GM10248 (cell line): ENCODE measurements at regions not wholly inside any gene's neighbourhood (a gene's known extent, or its start where the extent isn't known, plus 50 kb on each side); places are given as distances from the start of the nearest gene placed in this dataset.

Experiments used
- CTCF ChIA-PET: fragments of 300-600 bp; sonication (Branson Sonifier 250); formaldehyde crosslinking; extraction: SDS; loops from one replicate; lab custom pipeline; 2021; ENCODE audit warnings: antibody characterized with exemption; lab: Yijun Ruan, JAX
- POLR2A ChIA-PET: fragments of 350-650 bp; sonication (Branson Sonifier 250); formaldehyde crosslinking; extraction: SDS; loops from one replicate; lab custom pipeline; 2020; ENCODE audit warnings: antibody characterized with exemption; lab: Yijun Ruan, JAX
- DNase-seq: peaks from one replicate; pipeline ENCODE4 v3.0.0; 2012; ENCODE audit errors: extremely low spot score
- TF ChIP-seq, protein P1 (sequence below): IDR thresholded peaks from 2 replicates; pipeline ENCODE4 v1.5.1; 2012; ENCODE audit warnings: mild to moderate bottlenecking, low read depth; ENCODE audit errors: extremely low read depth, missing control alignments, control extremely low read depth

DNA sequence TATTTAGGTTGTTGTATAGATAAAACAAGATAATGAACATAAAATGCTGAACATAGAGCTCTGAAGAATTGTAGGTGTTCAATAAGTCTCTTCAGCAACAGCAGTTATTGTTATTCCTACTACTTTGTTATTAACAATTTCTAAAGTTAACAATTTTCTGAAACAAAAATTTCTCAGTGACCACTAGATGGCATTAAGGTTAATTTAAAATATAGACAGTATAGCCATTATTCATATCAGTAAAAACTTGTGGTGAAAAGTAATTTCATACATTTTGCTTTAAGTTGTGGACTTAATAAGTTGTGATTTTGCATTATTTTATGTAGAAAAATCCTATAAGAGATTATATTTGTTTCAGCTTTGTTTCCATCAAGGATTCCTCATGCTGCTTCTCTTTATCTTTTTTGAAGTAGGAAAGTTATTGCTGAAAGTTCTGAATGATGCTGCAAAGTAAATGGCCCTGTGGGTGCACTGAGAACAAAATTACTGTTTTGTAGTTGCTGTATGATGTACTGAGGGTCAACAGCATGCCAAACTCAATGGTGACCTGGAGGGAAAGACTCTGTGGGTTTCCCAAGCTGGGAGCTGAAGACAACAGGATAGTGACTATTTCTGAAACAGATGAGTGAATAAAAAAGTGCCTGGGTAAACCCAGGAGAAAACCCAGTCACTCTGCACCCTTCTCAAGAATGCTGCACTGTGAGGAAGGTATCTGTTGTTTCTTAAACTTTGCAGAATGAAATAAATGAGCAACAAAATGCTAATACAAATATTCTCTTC lies 253.6 kb downstream of the KIF20B start:
- peak; percentile 31 for DNase-seq
- TF ChIP-seq, protein P1, sequence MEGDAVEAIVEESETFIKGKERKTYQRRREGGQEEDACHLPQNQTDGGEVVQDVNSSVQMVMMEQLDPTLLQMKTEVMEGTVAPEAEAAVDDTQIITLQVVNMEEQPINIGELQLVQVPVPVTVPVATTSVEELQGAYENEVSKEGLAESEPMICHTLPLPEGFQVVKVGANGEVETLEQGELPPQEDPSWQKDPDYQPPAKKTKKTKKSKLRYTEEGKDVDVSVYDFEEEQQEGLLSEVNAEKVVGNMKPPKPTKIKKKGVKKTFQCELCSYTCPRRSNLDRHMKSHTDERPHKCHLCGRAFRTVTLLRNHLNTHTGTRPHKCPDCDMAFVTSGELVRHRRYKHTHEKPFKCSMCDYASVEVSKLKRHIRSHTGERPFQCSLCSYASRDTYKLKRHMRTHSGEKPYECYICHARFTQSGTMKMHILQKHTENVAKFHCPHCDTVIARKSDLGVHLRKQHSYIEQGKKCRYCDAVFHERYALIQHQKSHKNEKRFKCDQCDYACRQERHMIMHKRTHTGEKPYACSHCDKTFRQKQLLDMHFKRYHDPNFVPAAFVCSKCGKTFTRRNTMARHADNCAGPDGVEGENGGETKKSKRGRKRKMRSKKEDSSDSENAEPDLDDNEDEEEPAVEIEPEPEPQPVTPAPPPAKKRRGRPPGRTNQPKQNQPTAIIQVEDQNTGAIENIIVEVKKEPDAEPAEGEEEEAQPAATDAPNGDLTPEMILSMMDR = peak; percentile 39
- ChIA-PET CTCF (interaction anchor here (1.2 to 2.8 kb wide), 4 partner anchors 10 to 152 kb away, joined by 3 to 7 read pairs (median 4); no protein-coding TSS in a partner anchor), POLR2A (no interaction called here)

DNA sequence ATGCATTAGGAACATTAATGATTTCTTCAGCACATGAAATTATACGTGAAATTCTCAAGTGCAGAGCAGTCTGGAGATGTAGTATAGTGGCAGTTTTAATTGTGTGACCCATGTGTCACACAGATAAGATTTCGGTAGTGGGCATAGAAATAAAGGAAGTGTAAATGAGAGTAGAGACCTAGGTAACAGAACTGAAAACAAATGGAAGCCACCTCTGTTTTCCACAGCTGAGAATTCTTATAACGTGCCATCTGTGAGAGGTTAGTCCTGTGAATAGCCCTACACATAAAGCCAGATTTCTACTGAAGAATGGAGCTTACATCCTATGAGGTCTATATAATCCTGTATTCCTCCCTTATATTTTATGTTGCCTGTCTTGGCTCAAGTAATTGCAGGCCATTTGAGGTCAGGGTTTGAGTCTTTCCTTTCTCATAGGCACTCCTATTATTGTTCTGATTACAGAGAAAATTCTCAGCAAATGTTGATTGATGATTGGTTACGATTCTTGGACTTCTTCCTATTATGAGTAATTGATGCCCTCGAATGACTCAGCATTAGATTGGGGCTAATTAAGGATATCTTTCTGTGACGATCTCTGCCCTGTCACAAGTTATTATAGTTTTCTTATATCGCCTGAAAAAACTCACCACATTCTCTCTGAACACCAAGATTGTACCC lies 258.2 kb downstream of the KIF20B start:
- DNase-seq = peak; percentile 16
- ChIA-PET POLR2A (no interaction called here), CTCF (interaction anchor here (1.3 to 1.5 kb wide), 2 partner anchors 8 to 53 kb away, joined by 4 read pairs; no protein-coding TSS in a partner anchor)
- TF ChIP-seq, protein P1 = no peak

GRCh38 chr10:89963451-89964102 lies 262.2 kb downstream of the KIF20B start:
- TF ChIP-seq, protein P1 = no peak
- POLR2A ChIA-PET = no interaction called here
- CTCF ChIA-PET = no interaction called here
- DNase-seq = no peak

DNA sequence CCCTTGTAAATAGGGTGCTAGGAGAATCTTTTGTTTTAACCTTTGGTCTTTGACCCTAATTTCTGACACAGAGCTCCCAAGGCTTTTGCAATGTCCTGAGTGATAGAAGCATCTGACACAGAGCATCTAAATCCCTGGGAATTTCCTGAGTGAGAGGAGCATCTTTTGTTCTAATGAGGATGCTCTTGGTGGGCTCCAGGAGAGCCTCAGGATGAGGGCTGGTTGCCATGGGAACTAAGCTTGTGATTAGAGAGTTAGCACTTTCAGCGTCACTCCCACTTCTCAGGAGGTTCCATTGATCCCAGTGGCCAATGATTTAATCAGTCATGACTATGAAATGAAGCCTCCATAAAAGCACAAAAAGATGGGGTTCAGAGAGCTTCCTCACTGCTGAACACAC lies 264.8 kb downstream of the KIF20B start:
- no peak for DNase-seq
- ChIA-PET CTCF (interaction anchor here (0.9 to 1.5 kb wide), 3 partner anchors 11 to 14 kb away, joined by 3 to 5 read pairs (median 5); no protein-coding TSS in a partner anchor), POLR2A (no interaction called here)
- TF ChIP-seq, protein P1 = no peak

DNA sequence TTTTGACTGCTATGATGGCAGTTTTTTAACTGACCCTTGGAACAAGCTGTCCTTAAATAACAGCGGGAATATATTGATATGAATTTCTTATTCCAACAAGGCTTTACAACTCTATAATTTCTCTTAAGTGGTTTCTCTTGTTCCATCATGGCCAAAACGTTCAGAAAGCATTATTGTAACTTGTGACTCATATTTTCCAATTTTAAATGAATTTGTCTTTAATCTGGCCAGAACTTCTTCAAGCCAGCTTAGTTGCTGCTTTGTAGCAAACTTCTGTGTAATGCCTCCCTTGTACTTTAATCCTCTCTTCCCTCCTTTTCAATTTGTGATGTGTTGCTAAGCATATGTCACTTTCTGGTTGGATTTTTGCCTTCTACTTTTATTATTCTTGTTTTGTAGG lies 271.9 kb downstream of the KIF20B start:
- POLR2A ChIA-PET = no interaction called here
- CTCF ChIA-PET = no interaction called here
- no peak for DNase-seq
- TF ChIP-seq, protein P1 = no peak

GRCh38 chr10:89975071-89975470 lies 273.7 kb downstream of the KIF20B start:
- ChIA-PET CTCF (no interaction called here), POLR2A (no interaction called here)
- DNase-seq = no peak
- TF ChIP-seq, protein P1 = no peak
